OCI-LY1 (cell line): ENCODE measurements at regions not wholly inside any gene's neighbourhood (a gene's known extent, or its start where the extent isn't known, plus 50 kb on each side); places are given as distances from the start of the nearest gene placed in this dataset.

ENCODE experiments used
- H2AFZ ChIP-seq: fragments of 200-600 bp; sonication (generic), shearing (Covaris generic); 2 replicates; pipeline ENCODE4 v1.6.0; 2014; ENCODE audit warnings: antibody characterized with exemption, mild to moderate bottlenecking, low read length
- H3F3A ChIP-seq: fragments of 200-600 bp; sonication (generic), shearing (Covaris generic); 2 replicates; pipeline ENCODE4 v1.6.0; 2014; ENCODE audit warnings: mild to moderate bottlenecking, antibody characterized with exemption, low read length, moderate library complexity; ENCODE audit not compliant: insufficient read depth
- H3K27ac ChIP-seq: fragments of 200-600 bp; sonication (generic); 2 replicates; pipeline ENCODE4 v1.5.1; 2014; ENCODE audit warnings: low read length, mixed run types, mild to moderate bottlenecking, low read depth; ENCODE audit not compliant: poor library complexity, severe bottlenecking
- H3K27me3 ChIP-seq: fragments of 200-600 bp; sonication (generic); 2 replicates; pipeline ENCODE4 v1.6.0; 2014; ENCODE audit warnings: antibody characterized with exemption, mild to moderate bottlenecking, low read length, moderate library complexity; ENCODE audit not compliant: insufficient read depth
- H3K36me3 ChIP-seq: fragments of 200-600 bp; sonication (generic); 2 replicates; pipeline ENCODE4 v1.6.1; 2014; ENCODE audit warnings: mild to moderate bottlenecking, antibody characterized with exemption, low read length, moderate library complexity, mixed read lengths; ENCODE audit not compliant: insufficient read depth
- H3K4me1 ChIP-seq: fragments of 200-600 bp; sonication (generic); 2 replicates; pipeline ENCODE4 v1.5.1; 2014; ENCODE audit warnings: mild to moderate bottlenecking, low read length, moderate library complexity; ENCODE audit not compliant: insufficient read depth, severe bottlenecking
- H3K4me2 ChIP-seq: fragments of 200-600 bp; sonication (generic), shearing (Covaris generic); 2 replicates; pipeline ENCODE4 v1.6.1; 2014; ENCODE audit warnings: low read length
- H3K4me3 ChIP-seq: fragments of 200-600 bp; sonication (generic); 2 replicates; pipeline ENCODE4 v1.5.1; 2014; ENCODE audit warnings: low read length, low read depth, mild to moderate bottlenecking, mixed read lengths; ENCODE audit not compliant: poor library complexity, severe bottlenecking
- H3K79me2 ChIP-seq: fragments of 200-600 bp; shearing (Covaris generic); 2 replicates; pipeline ENCODE4 v1.6.1; 2016; ENCODE audit warnings: mixed run types, low read length, mixed read lengths; ENCODE audit not compliant: insufficient read depth
- H3K9ac ChIP-seq: fragments of 200-600 bp; sonication (generic), shearing (Covaris generic); 2 replicates; pipeline ENCODE4 v1.6.1; 2014; ENCODE audit warnings: mild to moderate bottlenecking, low read length, mixed read lengths
- H3K9me2 ChIP-seq: fragments of 200-600 bp; sonication (generic), shearing (Covaris generic); 2 replicates; pipeline ENCODE4 v1.6.1; 2014; ENCODE audit warnings: low read depth, mild to moderate bottlenecking, low read length, mixed read lengths
- H3K9me3 ChIP-seq: fragments of 200-600 bp; shearing (Covaris generic); 2 replicates; pipeline ENCODE4 v1.6.1; 2014; ENCODE audit warnings: low read length, mixed read lengths
- H4K20me1 ChIP-seq: fragments of 200-600 bp; sonication (generic), shearing (Covaris generic); 2 replicates; pipeline ENCODE4 v1.6.0; 2016; ENCODE audit warnings: mild to moderate bottlenecking, low read length; ENCODE audit not compliant: insufficient read depth
- CTCF ChIP-seq: fragments of 200-600 bp; sonication (generic), shearing (Covaris generic); IDR thresholded peaks from 2 replicates; pipeline ENCODE4 v1.5.1; 2017; ENCODE audit warnings: mild to moderate bottlenecking, antibody characterized with exemption, low read length, moderate library complexity, mixed read lengths
- EZH2 ChIP-seq: fragments of 200-600 bp; sonication (generic), shearing (Covaris generic); IDR thresholded peaks from 2 replicates; pipeline ENCODE4 v1.8.0; 2017; ENCODE audit warnings: borderline replicate concordance, mixed run types, mild to moderate bottlenecking, antibody characterized with exemption, low read length, moderate library complexity, mixed read lengths

GRCh38 chr17:45681706-45682105 is 102.4 kb upstream of the CRHR1 start:
- Histone ChIP-seq H3K9me3 (no peaks in the 10 kb centered on the region), H3K4me3 (no peak overlapping the region), H3F3A (no peaks in the 10 kb centered on the region), H3K9ac (no peak overlapping the region), H3K9me2 (no peaks in the 10 kb centered on the region), H3K79me2 (no peaks in the 10 kb centered on the region), H4K20me1 (no peaks in the 10 kb centered on the region), H3K36me3 (no peaks in the 10 kb centered on the region), H3K4me1 (no peaks in the 10 kb centered on the region), H3K4me2 (no peak overlapping the region), H3K27ac (no peak overlapping the region), H3K27me3 (peaks cover 6% of the 10 kb centered on the region), H2AFZ (no peak overlapping the region)
- TF ChIP-seq CTCF (no peak), EZH2 (no peak)

DNA sequence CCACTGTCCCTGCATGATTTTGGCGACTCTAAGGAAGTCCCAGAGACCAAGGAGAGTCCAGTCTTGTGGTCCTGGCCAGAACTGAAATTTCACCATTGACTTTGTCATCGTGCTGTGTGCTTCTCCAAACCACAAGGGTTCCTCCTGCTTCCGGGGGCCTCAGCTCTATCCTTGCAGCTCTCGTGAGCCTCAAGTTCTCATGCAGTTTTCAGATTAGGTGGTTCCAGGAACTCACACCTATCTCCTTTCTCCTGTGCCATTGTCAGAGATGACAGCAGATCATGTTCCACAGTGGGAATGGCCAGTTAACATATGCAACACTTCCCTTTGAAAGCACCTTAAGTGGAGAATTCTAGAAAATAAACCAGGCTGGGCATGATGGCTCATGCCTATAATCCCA is 97.9 kb upstream of the CRHR1 start:
- Histone ChIP-seq H3K4me3 (no peak overlapping the region), H3K36me3 (no peaks in the 10 kb centered on the region), H3K4me2 (no peak overlapping the region), H3K9me2 (no peaks in the 10 kb centered on the region), H3K27ac (no peak overlapping the region), H3F3A (no peaks in the 10 kb centered on the region), H3K4me1 (no peaks in the 10 kb centered on the region), H4K20me1 (no peaks in the 10 kb centered on the region), H3K79me2 (no peaks in the 10 kb centered on the region), H2AFZ (no peak overlapping the region), H3K9me3 (no peaks in the 10 kb centered on the region), H3K27me3 (peaks cover 8% of the 10 kb centered on the region; the same call in 1 of the 2 replicates), H3K9ac (no peak overlapping the region)
- TF ChIP-seq EZH2 (no peak), CTCF (no peak)

DNA sequence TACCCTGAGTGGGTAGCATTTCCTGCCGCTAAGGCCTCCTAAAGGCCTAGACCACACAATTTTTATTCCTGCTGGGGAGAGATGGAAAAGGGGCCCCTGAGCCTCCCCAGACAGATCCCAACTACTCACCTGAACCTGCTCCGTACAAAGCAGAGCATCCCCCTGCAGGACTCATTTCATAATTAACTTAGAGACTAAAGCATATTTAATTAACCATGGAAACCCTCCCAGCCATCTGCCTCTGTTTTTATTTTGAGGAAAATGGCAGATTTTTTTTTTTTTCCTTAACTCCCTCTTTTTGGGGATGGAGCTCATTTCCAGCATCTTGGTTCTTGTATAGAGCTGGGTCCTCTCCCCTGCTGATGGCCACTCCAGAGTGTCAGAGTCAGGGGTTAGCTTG is 96.5 kb upstream of the CRHR1 start:
- no peaks in the 10 kb centered on the region for H3F3A ChIP-seq

More for the DNA sequence above, 96.5 kb upstream of the CRHR1 start:
- Histone ChIP-seq H2AFZ (no peak overlapping the region), H3K79me2 (no peaks in the 10 kb centered on the region), H3K4me1 (no peaks in the 10 kb centered on the region), H3K9ac (no peak overlapping the region), H3K4me2 (no peak overlapping the region), H3K27me3 (peaks cover 8% of the 10 kb centered on the region; the same call in 1 of the 2 replicates), H3K9me3 (no peaks in the 10 kb centered on the region), H3K9me2 (no peaks in the 10 kb centered on the region), H3K36me3 (no peaks in the 10 kb centered on the region), H3K27ac (no peak overlapping the region), H4K20me1 (no peaks in the 10 kb centered on the region), H3K4me3 (no peak overlapping the region)
- no peak for TF ChIP-seq EZH2
- no peak for TF ChIP-seq CTCF
